ENCODE measurements at regions not wholly inside any gene's neighbourhood (a gene's known extent, or its start where the extent isn't known, plus 50 kb on each side); places are given as distances from the start of the nearest gene placed in this dataset.
"Not testable (repeated sequence)": the region's sequence is repeated elsewhere in the genome, so short reads cannot be mapped to it uniquely, and the experiment has no call there.

DNA sequence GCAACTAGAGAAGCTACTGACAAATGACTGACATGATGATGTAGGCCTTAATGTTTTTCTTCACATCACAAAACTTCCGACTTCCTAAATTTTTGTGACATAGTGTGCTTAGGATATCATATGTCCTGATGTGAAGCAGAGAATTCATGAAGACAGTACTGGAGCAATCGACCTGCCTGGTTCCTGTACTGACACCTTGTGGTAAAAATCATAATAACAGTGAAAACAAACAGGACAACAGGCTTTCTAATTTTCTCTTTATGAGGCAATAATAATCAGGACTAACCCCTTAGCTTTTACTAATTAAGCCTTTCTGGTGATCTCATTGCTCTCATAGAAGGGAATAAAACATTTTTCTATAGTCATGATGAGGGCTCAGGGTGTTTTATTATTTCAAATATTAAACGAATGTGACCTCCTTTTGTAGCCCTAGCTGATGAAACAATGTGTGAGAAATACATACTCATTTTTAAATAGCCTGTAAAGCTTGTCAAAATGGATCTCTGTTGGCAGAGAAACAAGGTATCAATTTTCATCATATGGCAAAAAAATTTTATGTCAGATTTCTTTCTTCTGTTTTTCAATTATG, 158.4 kb downstream of the TENT5D start:
- Mint-ChIP-seq H3K36me3 (ENCODE audit: low read depth) (no peaks in the 10 kb centered on the region; the same call in 1 of the 2 replicates), H3K27me3 (ENCODE audit: insufficient read depth) (no peaks in the 10 kb centered on the region; the same call in none of the 2 replicates), H3K27ac (no peak overlapping the region), H3K4me1 (ENCODE audit: low read depth) (no peaks in the 10 kb centered on the region), H3K4me3 (no peak overlapping the region), H3K9me3 (peaks cover 2% of the 10 kb centered on the region; the same call in 1 of the 2 replicates)
- peak; percentile 10 for DNase-seq
- TF ChIP-seq, protein P1, sequence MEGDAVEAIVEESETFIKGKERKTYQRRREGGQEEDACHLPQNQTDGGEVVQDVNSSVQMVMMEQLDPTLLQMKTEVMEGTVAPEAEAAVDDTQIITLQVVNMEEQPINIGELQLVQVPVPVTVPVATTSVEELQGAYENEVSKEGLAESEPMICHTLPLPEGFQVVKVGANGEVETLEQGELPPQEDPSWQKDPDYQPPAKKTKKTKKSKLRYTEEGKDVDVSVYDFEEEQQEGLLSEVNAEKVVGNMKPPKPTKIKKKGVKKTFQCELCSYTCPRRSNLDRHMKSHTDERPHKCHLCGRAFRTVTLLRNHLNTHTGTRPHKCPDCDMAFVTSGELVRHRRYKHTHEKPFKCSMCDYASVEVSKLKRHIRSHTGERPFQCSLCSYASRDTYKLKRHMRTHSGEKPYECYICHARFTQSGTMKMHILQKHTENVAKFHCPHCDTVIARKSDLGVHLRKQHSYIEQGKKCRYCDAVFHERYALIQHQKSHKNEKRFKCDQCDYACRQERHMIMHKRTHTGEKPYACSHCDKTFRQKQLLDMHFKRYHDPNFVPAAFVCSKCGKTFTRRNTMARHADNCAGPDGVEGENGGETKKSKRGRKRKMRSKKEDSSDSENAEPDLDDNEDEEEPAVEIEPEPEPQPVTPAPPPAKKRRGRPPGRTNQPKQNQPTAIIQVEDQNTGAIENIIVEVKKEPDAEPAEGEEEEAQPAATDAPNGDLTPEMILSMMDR (IDR thresholded peaks at IDR 0.05): peak; percentile 61; the same call in 1 of the 2 replicates

DNA sequence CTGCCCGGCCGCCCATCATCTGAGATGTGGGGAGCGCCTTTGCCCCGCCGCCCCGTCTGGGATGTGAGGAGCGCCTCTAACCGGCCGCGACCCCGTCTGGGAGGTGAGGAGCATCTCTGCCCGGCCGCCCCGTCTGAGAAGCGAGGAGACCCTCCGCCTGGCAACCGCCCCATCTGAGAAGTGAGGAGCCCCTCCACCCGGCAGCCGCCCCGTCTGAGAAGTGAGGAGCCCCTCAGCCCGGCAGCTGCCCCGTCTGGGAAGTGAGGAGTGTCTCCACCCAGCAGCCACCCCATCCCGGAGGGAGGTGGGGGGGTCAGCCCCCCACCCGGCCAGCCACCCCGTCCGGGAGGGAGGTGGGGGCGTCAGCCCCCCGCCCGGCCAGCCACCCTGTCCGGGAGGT, 170.7 kb downstream of the TENT5D start:
- not testable (repeated sequence) for H3K4me1 Mint-ChIP-seq (ENCODE audit: low read depth); H3K27me3 Mint-ChIP-seq (ENCODE audit: insufficient read depth); H3K27ac Mint-ChIP-seq; H3K4me3 Mint-ChIP-seq; H3K9me3 Mint-ChIP-seq; H3K36me3 Mint-ChIP-seq (ENCODE audit: low read depth); DNase-seq

DNA sequence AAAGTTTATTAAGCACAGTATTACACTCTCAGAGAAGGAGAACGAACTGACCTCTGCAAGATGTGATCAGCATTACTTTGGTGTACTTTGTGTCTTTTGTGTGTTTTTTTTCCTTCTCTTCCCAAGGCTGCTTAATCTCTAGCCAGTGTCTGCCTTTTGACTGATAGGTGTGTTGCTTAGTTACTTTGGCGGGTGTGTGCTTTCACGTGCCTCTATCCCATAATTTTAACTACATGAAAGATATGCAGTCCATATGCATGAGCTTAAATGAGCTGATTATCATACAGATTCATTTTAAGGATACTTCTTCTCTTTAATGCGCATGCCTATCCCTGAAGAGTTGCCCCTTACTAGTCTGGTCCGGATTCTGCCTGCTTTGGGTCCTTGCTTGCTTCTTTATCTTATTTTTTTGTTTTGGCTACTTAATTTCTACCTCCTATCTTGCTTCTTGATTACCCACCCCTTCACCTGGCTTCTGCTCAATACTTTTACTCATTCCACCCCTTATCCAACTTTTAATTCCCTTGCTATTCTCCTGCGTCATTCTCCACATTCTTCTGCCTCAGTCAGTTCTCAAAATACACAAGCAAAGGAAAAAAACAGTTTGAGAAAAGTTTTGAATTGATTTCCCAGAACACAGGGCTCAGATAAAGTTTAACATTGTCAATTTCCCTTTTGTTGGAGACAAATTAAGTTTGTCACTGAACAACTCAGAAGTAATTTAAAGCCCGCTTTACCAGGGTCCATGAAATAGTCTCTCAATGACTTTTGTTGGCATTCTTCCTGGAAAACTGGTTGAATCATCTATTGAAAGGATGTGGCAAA, 182.0 kb downstream of the TENT5D start:
- no peak for DNase-seq
- H3K27ac Mint-ChIP-seq: no peak overlapping the region
- H3K36me3 Mint-ChIP-seq (ENCODE audit: low read depth): no peaks in the 10 kb centered on the region
- H3K4me1 Mint-ChIP-seq (ENCODE audit: low read depth): peaks cover 7% of the 10 kb centered on the region; the same call in 1 of the 2 replicates
- TF ChIP-seq, protein P1 (IDR thresholded peaks at IDR 0.05): no peak
- H3K4me3 Mint-ChIP-seq: no peak overlapping the region
- no peaks in the 10 kb centered on the region for H3K9me3 Mint-ChIP-seq
- no peaks in the 10 kb centered on the region; the same call in 1 of the 2 replicates for H3K27me3 Mint-ChIP-seq (ENCODE audit: insufficient read depth)

Data from HFFc6 (cell line).